ENCODE measurements at regions not wholly inside any gene's neighbourhood (a gene's known extent, or its start where the extent isn't known, plus 50 kb on each side); places are given as distances from the start of the nearest gene placed in this dataset.

DNA sequence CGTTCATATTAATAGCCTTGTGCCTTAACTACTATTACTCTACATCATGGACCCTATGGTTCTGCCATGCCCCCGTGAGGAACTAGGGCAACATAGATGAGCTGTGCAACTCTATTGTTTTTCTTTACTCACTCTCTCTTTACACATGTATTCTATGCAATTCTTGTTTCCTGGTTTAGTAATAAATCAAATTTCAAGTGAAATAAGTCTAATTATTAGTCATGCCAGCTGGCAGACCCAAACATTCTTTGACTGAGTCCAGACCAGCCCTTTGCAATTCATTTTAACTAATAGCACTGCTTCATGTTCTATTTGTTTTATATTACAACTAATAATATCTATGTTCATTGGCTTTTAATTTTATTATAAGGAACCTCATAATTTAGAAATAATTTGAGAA, 789.3 kb upstream of the ADAMTS5 start:
- Histone ChIP-seq H3K9me3 (replicated peaks; ENCODE audit: control insufficient read depth, insufficient read depth, low read length) (no peaks in the 10 kb centered on the region), H3K4me3 (replicated peaks in 1 of 3; ENCODE audit: insufficient read depth in 1 of 3, low read depth in 1 of 3, low read length in 3 of 3) (no peak overlapping the region), H3K27me3 (ENCODE audit: control insufficient read depth in 2 of 2, insufficient read depth in 2 of 2, low read length in 2 of 2) (no peaks in the 10 kb centered on the region), H3K79me2 (ENCODE audit: control insufficient read depth, insufficient read depth, low read length) (no peaks in the 10 kb centered on the region), H4K20me1 (replicated peaks; ENCODE audit: control insufficient read depth, extremely low read depth, insufficient read depth, low read length) (no peaks in the 10 kb centered on the region), H2AFZ (ENCODE audit: low read depth, low read length) (no peak overlapping the region), H3K4me2 (ENCODE audit: insufficient read depth, low read length) (no peak overlapping the region), H3K36me3 (ENCODE audit: control insufficient read depth in 2 of 2, extremely low read depth in 1 of 2, insufficient read depth in 2 of 2, low read length in 2 of 2) (no peaks in the 10 kb centered on the region), H3K4me1 (ENCODE audit: control insufficient read depth, extremely low read depth, insufficient read depth, low read length) (no peaks in the 10 kb centered on the region), H3K9ac (replicated peaks; ENCODE audit: extremely low read depth, insufficient read depth, low read length) (no peak overlapping the region), H3K9me1 (replicated peaks; ENCODE audit: control insufficient read depth, extremely low read depth, insufficient read depth, low read length) (no peaks in the 10 kb centered on the region), H3K27ac (ENCODE audit: insufficient read depth, low read depth, low read length) (no peak overlapping the region)
- no peak for FAIRE-seq
- TF ChIP-seq, protein P1, sequence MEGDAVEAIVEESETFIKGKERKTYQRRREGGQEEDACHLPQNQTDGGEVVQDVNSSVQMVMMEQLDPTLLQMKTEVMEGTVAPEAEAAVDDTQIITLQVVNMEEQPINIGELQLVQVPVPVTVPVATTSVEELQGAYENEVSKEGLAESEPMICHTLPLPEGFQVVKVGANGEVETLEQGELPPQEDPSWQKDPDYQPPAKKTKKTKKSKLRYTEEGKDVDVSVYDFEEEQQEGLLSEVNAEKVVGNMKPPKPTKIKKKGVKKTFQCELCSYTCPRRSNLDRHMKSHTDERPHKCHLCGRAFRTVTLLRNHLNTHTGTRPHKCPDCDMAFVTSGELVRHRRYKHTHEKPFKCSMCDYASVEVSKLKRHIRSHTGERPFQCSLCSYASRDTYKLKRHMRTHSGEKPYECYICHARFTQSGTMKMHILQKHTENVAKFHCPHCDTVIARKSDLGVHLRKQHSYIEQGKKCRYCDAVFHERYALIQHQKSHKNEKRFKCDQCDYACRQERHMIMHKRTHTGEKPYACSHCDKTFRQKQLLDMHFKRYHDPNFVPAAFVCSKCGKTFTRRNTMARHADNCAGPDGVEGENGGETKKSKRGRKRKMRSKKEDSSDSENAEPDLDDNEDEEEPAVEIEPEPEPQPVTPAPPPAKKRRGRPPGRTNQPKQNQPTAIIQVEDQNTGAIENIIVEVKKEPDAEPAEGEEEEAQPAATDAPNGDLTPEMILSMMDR (IDR thresholded peaks at IDR 0.05; ENCODE audit: extremely low read depth in 1 of 2, insufficient read depth in 1 of 2, low read depth in 1 of 2, low read length in 2 of 2), result no peak
- no peak for TF ChIP-seq POLR2A (IDR thresholded peaks at IDR 0.05; ENCODE audit: low read depth, low read length)
- no peak for TF ChIP-seq POLR2AphosphoS5 (IDR thresholded peaks at IDR 0.05; ENCODE audit: insufficient read depth, low read depth, low read length)
- TF ChIP-seq, protein P2, sequence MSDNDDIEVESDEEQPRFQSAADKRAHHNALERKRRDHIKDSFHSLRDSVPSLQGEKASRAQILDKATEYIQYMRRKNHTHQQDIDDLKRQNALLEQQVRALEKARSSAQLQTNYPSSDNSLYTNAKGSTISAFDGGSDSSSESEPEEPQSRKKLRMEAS (IDR thresholded peaks at IDR 0.05; ENCODE audit: insufficient read depth, insufficient read length), result no peak
- no peak for TF ChIP-seq EZH2 (IDR thresholded peaks at IDR 0.05; ENCODE audit: borderline replicate concordance, low read depth, low read length, severe bottlenecking)
- no peak for DNase-seq (ENCODE audit: low read depth, low spot score)
- dilution Hi-C loops (cut with MboI; ENCODE audit: extremely low pct_ligation_motif_present, low sequenced_read_pairs), result no loop called here
- ChIA-PET CTCF (interaction anchor here (0.8 to 0.9 kb wide), 2 partner anchors 8 to 989 kb away, joined by 3 to 6 read pairs; no protein-coding TSS in a partner anchor), POLR2A (no interaction called here)
- intact Hi-C loops (cut with micrococcal nuclease), result no loop called here
- BruUV-seq (replicated peaks), result no TSS peak

DNA sequence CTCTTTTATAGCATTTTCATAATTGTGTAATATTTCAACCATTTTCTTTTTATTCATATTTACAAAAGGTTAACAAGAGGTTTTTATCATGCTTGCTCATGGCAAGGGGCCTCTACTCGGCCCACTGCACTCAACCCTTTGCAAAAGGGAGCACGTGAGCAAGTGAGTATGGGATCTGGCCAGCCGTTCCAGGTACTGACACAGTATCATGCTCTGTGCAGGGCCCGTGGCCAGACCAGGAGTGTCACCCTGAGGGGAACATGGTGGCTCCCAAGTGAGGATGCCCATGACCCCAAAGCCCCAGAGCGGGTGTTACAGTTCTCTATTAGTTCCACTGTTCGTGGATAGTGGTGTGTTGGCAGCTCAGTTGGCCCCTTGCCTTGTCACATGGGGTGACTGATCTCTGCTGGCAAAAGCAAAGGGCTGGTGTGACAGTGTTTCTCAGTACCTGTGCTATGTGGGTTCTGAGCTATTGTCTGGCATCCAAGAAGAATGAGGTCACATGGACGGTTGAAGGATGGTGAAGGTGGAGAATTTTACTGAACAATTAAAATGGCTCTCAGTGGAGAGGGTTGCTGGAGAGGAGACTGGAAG, 777.2 kb upstream of the ADAMTS5 start:
- Histone ChIP-seq H3K4me2 (ENCODE audit: insufficient read depth, low read length) (no peak overlapping the region), H3K9me1 (replicated peaks; ENCODE audit: control insufficient read depth, extremely low read depth, insufficient read depth, low read length) (no peaks in the 10 kb centered on the region), H3K9me3 (replicated peaks; ENCODE audit: control insufficient read depth, insufficient read depth, low read length) (no peaks in the 10 kb centered on the region), H4K20me1 (replicated peaks; ENCODE audit: control insufficient read depth, extremely low read depth, insufficient read depth, low read length) (no peaks in the 10 kb centered on the region), H3K9ac (replicated peaks; ENCODE audit: extremely low read depth, insufficient read depth, low read length) (no peak overlapping the region), H3K79me2 (ENCODE audit: control insufficient read depth, insufficient read depth, low read length) (no peaks in the 10 kb centered on the region), H3K4me3 (replicated peaks in 1 of 3; ENCODE audit: insufficient read depth in 1 of 3, low read depth in 1 of 3, low read length in 3 of 3) (no peak overlapping the region), H3K27ac (ENCODE audit: insufficient read depth, low read depth, low read length) (no peak overlapping the region), H3K27me3 (ENCODE audit: control insufficient read depth in 2 of 2, insufficient read depth in 2 of 2, low read length in 2 of 2) (no peaks in the 10 kb centered on the region), H3K36me3 (ENCODE audit: control insufficient read depth in 2 of 2, extremely low read depth in 1 of 2, insufficient read depth in 2 of 2, low read length in 2 of 2) (no peaks in the 10 kb centered on the region), H2AFZ (ENCODE audit: low read depth, low read length) (no peak overlapping the region), H3K4me1 (ENCODE audit: control insufficient read depth, extremely low read depth, insufficient read depth, low read length) (no peaks in the 10 kb centered on the region)
- dilution Hi-C loops (cut with MboI; ENCODE audit: extremely low pct_ligation_motif_present, low sequenced_read_pairs), result no loop called here
- no TSS peak for BruUV-seq (replicated peaks)
- POLR2A ChIA-PET, result no interaction called here
- intact Hi-C loops (cut with micrococcal nuclease), result no loop called here
- CTCF ChIA-PET, result no interaction called here
- DNase-seq (ENCODE audit: low read depth, low spot score) (no peak), FAIRE-seq (no peak)
- no peak for TF ChIP-seq EZH2 (IDR thresholded peaks at IDR 0.05; ENCODE audit: borderline replicate concordance, low read depth, low read length, severe bottlenecking)
- TF ChIP-seq, protein P2 (IDR thresholded peaks at IDR 0.05; ENCODE audit: insufficient read depth, insufficient read length), result no peak
- TF ChIP-seq, protein P1 (IDR thresholded peaks at IDR 0.05; ENCODE audit: extremely low read depth in 1 of 2, insufficient read depth in 1 of 2, low read depth in 1 of 2, low read length in 2 of 2), result no peak
- no peak for TF ChIP-seq JUN (IDR thresholded peaks at IDR 0.05; ENCODE audit: borderline replicate concordance, insufficient read depth, insufficient read length, low read depth)
- no peak for TF ChIP-seq POLR2AphosphoS5 (IDR thresholded peaks at IDR 0.05; ENCODE audit: insufficient read depth, low read depth, low read length)
